ENCODE measurements at regions not wholly inside any gene's neighbourhood (a gene's known extent, or its start where the extent isn't known, plus 50 kb on each side); places are given as distances from the start of the nearest gene placed in this dataset.

- Histone ChIP-seq H3K9ac (no peak overlapping the region), H3K4me3 (IDR thresholded peaks at IDR 0.05; ENCODE audit: insufficient read depth, low read depth, low read length) (no peak overlapping the region), H3K4me2 (no peak overlapping the region), H2AFZ (ENCODE audit: low read depth) (no peak overlapping the region), H3K4me1 (ENCODE audit: low read depth, poor library complexity, severe bottlenecking) (peaks cover 22% of the 10 kb centered on the region), H3K27ac (no peak overlapping the region), H3K79me2 (ENCODE audit: insufficient read depth, low read depth) (no peaks in the 10 kb centered on the region), H4K20me1 (ENCODE audit: insufficient read depth) (no peaks in the 10 kb centered on the region), H3K27me3 (ENCODE audit: insufficient read depth, low read depth) (no peaks in the 10 kb centered on the region), H3K36me3 (ENCODE audit: insufficient read depth) (no peaks in the 10 kb centered on the region)
- no peak for TF ChIP-seq CTCF (conservative IDR thresholded peaks at IDR 0.05; ENCODE audit: low read depth, low read length)
Observed at GRCh38 chr5:143570989-143571388, 167.5 kb upstream of the NR3C1 start.

- Histone ChIP-seq H3K4me1 (ENCODE audit: low read depth, poor library complexity, severe bottlenecking) (peaks cover 22% of the 10 kb centered on the region), H4K20me1 (ENCODE audit: insufficient read depth) (no peaks in the 10 kb centered on the region), H2AFZ (ENCODE audit: low read depth) (no peak overlapping the region), H3K4me3 (IDR thresholded peaks at IDR 0.05; ENCODE audit: insufficient read depth, low read depth, low read length) (no peak overlapping the region), H3K27me3 (ENCODE audit: insufficient read depth, low read depth) (no peaks in the 10 kb centered on the region), H3K36me3 (ENCODE audit: insufficient read depth) (no peaks in the 10 kb centered on the region), H3K4me2 (no peak overlapping the region), H3K79me2 (ENCODE audit: insufficient read depth, low read depth) (no peaks in the 10 kb centered on the region), H3K27ac (no peak overlapping the region), H3K9ac (no peak overlapping the region)
- no peak for TF ChIP-seq CTCF (conservative IDR thresholded peaks at IDR 0.05; ENCODE audit: low read depth, low read length)
Observed at GRCh38 chr5:143569722-143570567, 166.5 kb upstream of the NR3C1 start.

- H3K4me1 ChIP-seq (ENCODE audit: low read depth, poor library complexity, severe bottlenecking), result peaks cover 25% of the 10 kb centered on the region
- no peak overlapping the region for H3K27ac ChIP-seq
- TF ChIP-seq CTCF (conservative IDR thresholded peaks at IDR 0.05; ENCODE audit: low read depth, low read length), result no peak
Observed at GRCh38 chr5:143569213-143569701, 165.8 kb upstream of the NR3C1 start.

GRCh38 chr5:143567583-143568504 is 164.4 kb upstream of the NR3C1 start:
- Histone ChIP-seq H3K27ac (no peak overlapping the region), H3K4me3 (IDR thresholded peaks at IDR 0.05; ENCODE audit: insufficient read depth, low read depth, low read length) (no peak overlapping the region), H3K4me2 (no peak overlapping the region), H3K79me2 (ENCODE audit: insufficient read depth, low read depth) (no peaks in the 10 kb centered on the region), H3K4me1 (ENCODE audit: low read depth, poor library complexity, severe bottlenecking) (peaks cover 15% of the 10 kb centered on the region), H2AFZ (ENCODE audit: low read depth) (no peak overlapping the region), H4K20me1 (ENCODE audit: insufficient read depth) (no peaks in the 10 kb centered on the region), H3K9ac (no peak overlapping the region), H3K36me3 (ENCODE audit: insufficient read depth) (no peaks in the 10 kb centered on the region), H3K27me3 (ENCODE audit: insufficient read depth, low read depth) (no peaks in the 10 kb centered on the region)
- no peak for TF ChIP-seq CTCF (conservative IDR thresholded peaks at IDR 0.05; ENCODE audit: low read depth, low read length)

More at GRCh38 chr5:143569213-143569701, 165.8 kb upstream of the NR3C1 start:
- Histone ChIP-seq H2AFZ (ENCODE audit: low read depth) (no peak overlapping the region), H3K79me2 (ENCODE audit: insufficient read depth, low read depth) (no peaks in the 10 kb centered on the region), H3K4me2 (no peak overlapping the region), H3K9ac (no peak overlapping the region), H3K4me3 (IDR thresholded peaks at IDR 0.05; ENCODE audit: insufficient read depth, low read depth, low read length) (no peak overlapping the region), H3K27me3 (ENCODE audit: insufficient read depth, low read depth) (no peaks in the 10 kb centered on the region), H3K36me3 (ENCODE audit: insufficient read depth) (no peaks in the 10 kb centered on the region), H4K20me1 (ENCODE audit: insufficient read depth) (no peaks in the 10 kb centered on the region)
